Ectodermal cell (in vitro differentiated cells): ENCODE measurements at regions not wholly inside any gene's neighbourhood (a gene's known extent, or its start where the extent isn't known, plus 50 kb on each side); places are given as distances from the start of the nearest gene placed in this dataset.

Experiments used
- H3K27ac ChIP-seq: 2 replicates; pipeline ENCODE4 v1.7.0; 2013; ENCODE audit warnings: mild to moderate bottlenecking, low read depth, low read length; ENCODE audit not compliant: insufficient read depth, poor library complexity, severe bottlenecking
- H3K27me3 ChIP-seq: 2 replicates; pipeline ENCODE4 v1.7.0; 2013; ENCODE audit warnings: mild to moderate bottlenecking, low read length; ENCODE audit not compliant: insufficient read depth, control insufficient read depth, poor library complexity, severe bottlenecking
- H3K36me3 ChIP-seq: one replicate; pipeline ENCODE4 v1.7.0; 2013; ENCODE audit warnings: low read length; ENCODE audit not compliant: control insufficient read depth, insufficient read depth
- H3K4me1 ChIP-seq: one replicate; pipeline ENCODE4 v1.7.0; 2013; ENCODE audit warnings: low read length; ENCODE audit not compliant: control insufficient read depth, insufficient read depth
- H3K4me3 ChIP-seq: 2 replicates; pipeline ENCODE4 v1.7.0; 2013; ENCODE audit warnings: low read depth, low read length, control low read depth; ENCODE audit not compliant: insufficient read depth
- H3K9me3 ChIP-seq: 2 replicates; pipeline ENCODE4 v1.7.0; 2013; ENCODE audit warnings: mild to moderate bottlenecking, low read length, moderate library complexity; ENCODE audit not compliant: control insufficient read depth
- WGBS, 2 experiments: methylation state at CpG; one replicate each; pipeline ENCODE4 v1.1.7; 2013; ENCODE audit warnings: missing lambda C conversion rate in 2 of 2; 5-methylcytosine and 5-hydroxymethylcytosine counted together

DNA sequence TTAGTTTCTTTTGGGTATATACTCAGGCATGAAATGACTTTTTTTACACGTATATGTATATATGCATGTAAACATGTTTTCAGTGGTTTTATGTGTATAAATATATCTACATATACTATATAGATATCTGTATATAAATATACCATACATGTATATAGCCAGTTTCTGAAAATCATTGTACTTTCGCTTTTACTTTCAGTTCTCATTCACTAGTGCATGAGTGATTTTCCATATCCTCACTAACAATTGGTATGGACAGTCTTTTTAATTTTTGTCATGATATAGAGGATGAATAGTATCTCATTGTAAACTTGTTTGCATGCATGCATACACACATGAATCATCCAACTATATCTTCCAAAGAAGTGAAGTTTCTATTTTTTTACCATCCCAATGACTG lies 877.1 kb upstream of the CDH8 start:
- Histone ChIP-seq H3K4me1 (no peaks in the 10 kb centered on the region), H3K4me3 (no peak overlapping the region), H3K27ac (no peak overlapping the region), H3K36me3 (no peaks in the 10 kb centered on the region), H3K27me3 (no peaks in the 10 kb centered on the region), H3K9me3 (no peaks in the 10 kb centered on the region)
- 80% methylated on average over 1 of the region's 2 CpGs; no CpG with 5 or more reads in 1 of the 2 experiments for WGBS, 2 experiments

DNA sequence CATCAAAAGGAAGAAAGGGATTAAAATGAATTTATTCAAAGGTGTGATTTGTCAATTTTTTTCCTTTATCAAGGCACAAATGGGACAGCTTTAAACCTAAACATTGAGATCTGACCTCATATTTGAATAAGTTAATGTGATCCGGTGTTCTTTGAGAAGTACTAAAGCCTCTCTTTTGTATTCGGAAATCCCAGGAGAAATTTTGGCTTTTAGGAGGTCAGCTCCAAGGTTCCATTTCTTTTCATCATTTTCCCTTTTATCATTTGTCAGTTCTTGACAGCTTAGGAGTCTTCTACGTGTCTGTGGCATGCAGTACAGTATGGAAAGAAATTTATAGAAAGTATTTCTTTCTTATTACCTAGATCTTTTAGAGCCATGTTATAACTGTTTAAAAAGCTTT lies 873.4 kb upstream of the CDH8 start:
- no peaks in the 10 kb centered on the region for H3K9me3 ChIP-seq
- H3K4me3 ChIP-seq, result no peak overlapping the region
- no peak overlapping the region for H3K27ac ChIP-seq
- H3K27me3 ChIP-seq, result no peaks in the 10 kb centered on the region
- no peaks in the 10 kb centered on the region for H3K4me1 ChIP-seq
- 94 to 97% methylated on average over 2 of the region's 3 CpGs for WGBS, 2 experiments
- H3K36me3 ChIP-seq, result no peaks in the 10 kb centered on the region

DNA sequence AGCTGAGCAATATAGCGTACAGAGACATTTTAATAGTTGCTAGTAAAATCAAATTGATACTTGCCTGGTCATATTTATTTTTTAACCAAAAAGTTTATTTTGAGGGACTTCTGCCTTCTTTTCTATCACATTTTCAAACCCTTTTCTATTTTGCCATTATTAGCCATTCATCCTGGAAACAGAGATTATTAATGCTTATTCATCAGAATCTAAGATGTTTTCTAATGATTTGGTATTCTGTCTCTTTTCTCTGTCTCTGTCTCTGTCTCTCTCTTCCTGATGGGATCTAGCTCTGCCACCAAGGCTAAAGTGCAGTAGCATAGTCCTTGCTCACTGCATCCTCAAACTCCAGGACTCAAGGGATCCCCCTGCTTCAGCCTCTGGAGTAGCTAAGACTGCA lies 871.3 kb upstream of the CDH8 start:
- no peak overlapping the region for H3K4me3 ChIP-seq
- 88% methylated on average over 1 of the region's 1 CpG; no CpG with 5 or more reads in 1 of the 2 experiments for WGBS, 2 experiments
- no peak overlapping the region for H3K27ac ChIP-seq
- no peaks in the 10 kb centered on the region for H3K27me3 ChIP-seq
- H3K9me3 ChIP-seq, result no peaks in the 10 kb centered on the region
- H3K4me1 ChIP-seq, result no peaks in the 10 kb centered on the region
- H3K36me3 ChIP-seq, result no peaks in the 10 kb centered on the region

GRCh38 chr16:62903961-62904502 lies 867.8 kb upstream of the CDH8 start:
- Histone ChIP-seq H3K9me3 (no peaks in the 10 kb centered on the region), H3K4me3 (no peak overlapping the region), H3K27ac (no peak overlapping the region), H3K4me1 (no peaks in the 10 kb centered on the region), H3K36me3 (no peaks in the 10 kb centered on the region), H3K27me3 (no peaks in the 10 kb centered on the region)
- 95 to 96% methylated on average over 5 of the region's 5 CpGs for WGBS, 2 experiments

DNA sequence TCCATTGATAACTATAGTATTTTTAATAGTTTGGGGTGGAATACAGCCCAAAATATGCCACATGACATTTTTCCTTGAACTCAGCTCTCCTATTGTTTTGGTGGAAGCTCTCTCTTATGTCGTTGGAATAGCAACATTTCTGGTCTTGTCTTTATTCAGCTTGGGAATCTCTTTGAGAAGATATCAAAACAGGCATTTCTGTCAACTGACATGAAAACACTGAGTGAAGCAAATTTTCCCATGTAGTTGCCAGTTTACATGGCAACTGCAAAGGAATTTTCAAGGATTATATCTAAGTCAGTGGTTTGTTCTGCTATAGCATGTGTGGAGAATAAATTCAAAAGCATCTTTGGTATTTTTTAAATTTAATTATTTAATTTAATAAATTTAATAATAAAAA lies 863.5 kb upstream of the CDH8 start:
- no peaks in the 10 kb centered on the region for H3K27me3 ChIP-seq
- no peak overlapping the region for H3K27ac ChIP-seq
- H3K4me1 ChIP-seq, result no peaks in the 10 kb centered on the region
- 88 to 95% methylated on average over 1 of the region's 1 CpG for WGBS, 2 experiments
- H3K36me3 ChIP-seq, result no peaks in the 10 kb centered on the region
- H3K4me3 ChIP-seq, result no peak overlapping the region
- H3K9me3 ChIP-seq, result no peaks in the 10 kb centered on the region

GRCh38 chr16:62889097-62889496 lies 852.9 kb upstream of the CDH8 start:
- Histone ChIP-seq H3K27me3 (no peaks in the 10 kb centered on the region), H3K4me1 (no peaks in the 10 kb centered on the region), H3K27ac (no peak overlapping the region), H3K4me3 (no peak overlapping the region), H3K9me3 (no peaks in the 10 kb centered on the region), H3K36me3 (no peaks in the 10 kb centered on the region)
- WGBS, 2 experiments, result 98 to 100% methylated on average over 1 to 2 of the region's 2 CpGs

- Histone ChIP-seq H3K27me3 (no peaks in the 10 kb centered on the region), H3K9me3 (no peaks in the 10 kb centered on the region), H3K4me1 (no peaks in the 10 kb centered on the region), H3K27ac (no peak overlapping the region), H3K36me3 (no peaks in the 10 kb centered on the region), H3K4me3 (no peak overlapping the region)
- 79 to 87% methylated on average over 4 to 5 of the region's 5 CpGs for WGBS, 2 experiments
Measured at GRCh38 chr16:62883509-62883908, 847.3 kb upstream of the CDH8 start.

- H3K4me3 ChIP-seq, result no peak overlapping the region
- WGBS, 2 experiments, result 92 to 96% methylated on average over 5 of the region's 5 CpGs
- H3K27ac ChIP-seq, result no peak overlapping the region
- no peaks in the 10 kb centered on the region for H3K27me3 ChIP-seq
- H3K36me3 ChIP-seq, result no peaks in the 10 kb centered on the region
- H3K9me3 ChIP-seq, result no peaks in the 10 kb centered on the region
- H3K4me1 ChIP-seq, result no peaks in the 10 kb centered on the region
Measured at GRCh38 chr16:62882552-62883221, 846.4 kb upstream of the CDH8 start.

- Histone ChIP-seq H3K4me1 (no peaks in the 10 kb centered on the region), H3K9me3 (no peaks in the 10 kb centered on the region)
- WGBS, 2 experiments, result 95 to 97% methylated on average over 1 of the region's 1 CpG
Measured at GRCh38 chr16:62876133-62876532, 839.9 kb upstream of the CDH8 start.

DNA sequence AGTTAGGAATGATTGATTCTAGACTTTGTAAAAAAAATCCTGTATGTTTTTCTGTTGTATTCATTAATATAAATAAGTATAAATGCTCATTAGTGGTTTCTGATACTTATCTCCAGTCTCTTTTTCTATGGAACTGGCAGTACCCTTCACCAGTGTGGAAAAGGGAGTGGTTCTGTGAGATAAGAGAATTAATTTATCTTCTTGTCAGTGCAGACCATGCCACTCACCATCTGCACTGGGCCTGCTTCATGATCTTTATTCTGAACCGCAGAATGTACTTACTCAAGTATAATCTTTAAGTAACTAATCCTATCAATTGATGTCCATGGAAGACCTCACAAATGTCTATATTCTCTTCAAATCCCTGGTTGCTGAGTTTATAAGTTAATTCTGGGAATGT lies 836.1 kb upstream of the CDH8 start:
- no peaks in the 10 kb centered on the region for H3K9me3 ChIP-seq
- H3K4me1 ChIP-seq, result no peaks in the 10 kb centered on the region
- H3K27ac ChIP-seq, result no peak overlapping the region
- 93 to 100% methylated on average over 1 of the region's 1 CpG for WGBS, 2 experiments
- H3K36me3 ChIP-seq, result no peaks in the 10 kb centered on the region
- H3K4me3 ChIP-seq, result no peak overlapping the region
- H3K27me3 ChIP-seq, result no peaks in the 10 kb centered on the region

More at GRCh38 chr16:62876133-62876532, 839.9 kb upstream of the CDH8 start:
- H3K36me3 ChIP-seq, result no peaks in the 10 kb centered on the region
- no peaks in the 10 kb centered on the region for H3K27me3 ChIP-seq
- no peak overlapping the region for H3K27ac ChIP-seq
- no peak overlapping the region for H3K4me3 ChIP-seq
